ENCODE measurements at regions not wholly inside any gene's neighbourhood (a gene's known extent, or its start where the extent isn't known, plus 50 kb on each side); places are given as distances from the start of the nearest gene placed in this dataset.
"Not testable (repeated sequence)": the region's sequence is repeated elsewhere in the genome, so short reads cannot be mapped to it uniquely, and the experiment has no call there.

DNA sequence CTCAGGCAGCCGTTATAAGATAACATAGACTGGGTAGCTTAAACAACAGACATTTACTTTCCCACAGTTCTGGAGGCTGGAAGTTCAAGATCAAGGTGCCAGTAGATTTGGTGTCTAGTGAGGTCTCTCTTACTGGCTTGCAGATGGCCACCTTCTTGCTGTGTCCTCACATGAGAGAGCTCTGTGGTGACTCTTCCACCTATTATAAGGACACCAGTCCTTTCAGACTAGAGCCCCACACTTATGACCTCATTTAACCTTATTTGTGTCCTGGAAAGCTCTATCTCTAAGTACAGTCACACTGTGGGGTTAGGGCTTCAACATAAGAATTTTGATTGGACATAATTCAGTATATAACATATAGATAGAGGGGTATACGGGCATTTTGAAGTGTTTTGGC lies 245.0 kb downstream of the UTRN start:
- no peak overlapping the region for H3K18ac ChIP-seq (ENCODE audit: low read length)
- no peak overlapping the region for H3K4me3 ChIP-seq (ENCODE audit: low read length)
- H3K4ac ChIP-seq (ENCODE audit: low read depth, low read length): no peak overlapping the region
- H3K4me1 ChIP-seq (ENCODE audit: control insufficient read depth, low read depth, low read length): no peaks in the 10 kb centered on the region
- H3K23ac ChIP-seq (ENCODE audit: low read length): no peak overlapping the region
- no peak overlapping the region for H2AK5ac ChIP-seq (ENCODE audit: low read length)
- H4K5ac ChIP-seq (ENCODE audit: low read length): no peak overlapping the region
- no peak overlapping the region for H4K8ac ChIP-seq (ENCODE audit: low read depth, low read length)
- no CpG with 5 or more reads among the region's 2 CpGs for WGBS (ENCODE audit: extremely low coverage, insufficient coverage, low lambda C conversion rate)
- H3K27me3 ChIP-seq (ENCODE audit: insufficient read depth, low read length, poor library complexity): no peaks in the 10 kb centered on the region
- H3K56ac ChIP-seq (ENCODE audit: low read length): no peak overlapping the region
- H3K79me2 ChIP-seq (ENCODE audit: control insufficient read depth, insufficient read depth, low read length): no peaks in the 10 kb centered on the region
- H2BK15ac ChIP-seq (replicated peaks; ENCODE audit: low read depth): no peak overlapping the region
- no peak overlapping the region for H3K27ac ChIP-seq (ENCODE audit: low read depth, low read length)
- DNase-seq: no peak
- H2BK120ac ChIP-seq (ENCODE audit: low read depth, low read length): no peak overlapping the region
- H2BK5ac ChIP-seq (ENCODE audit: low read length): no peak overlapping the region
- no peaks in the 10 kb centered on the region for H3K79me1 ChIP-seq (ENCODE audit: low read length)
- no peaks in the 10 kb centered on the region for H3K36me3 ChIP-seq (ENCODE audit: control insufficient read depth, insufficient read depth, low read length)
- H3K9ac ChIP-seq (ENCODE audit: low read length): no peak overlapping the region
- H3K4me2 ChIP-seq (ENCODE audit: low read length): no peak overlapping the region

DNA sequence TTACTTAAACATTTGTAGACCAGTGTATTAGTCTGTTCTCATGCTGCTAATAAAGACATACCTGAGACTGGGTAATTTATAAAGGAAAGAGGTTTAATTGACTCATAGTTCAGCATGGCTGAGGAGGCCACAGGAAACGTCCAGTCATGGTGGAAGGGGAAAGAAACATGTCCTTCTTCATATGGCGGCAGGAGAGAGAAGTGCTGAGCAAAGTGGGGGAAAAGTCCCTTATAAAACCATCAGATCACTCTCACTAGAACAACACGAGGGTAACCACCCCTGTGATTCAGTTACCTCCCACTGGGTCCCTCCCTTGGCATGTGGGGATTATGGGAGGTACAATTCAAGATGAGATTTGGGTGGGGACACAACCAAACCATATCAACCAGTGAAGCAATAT lies 247.1 kb downstream of the UTRN start:
- not testable (repeated sequence) for H4K8ac ChIP-seq (ENCODE audit: low read depth, low read length); H3K18ac ChIP-seq (ENCODE audit: low read length); H3K79me1 ChIP-seq (ENCODE audit: low read length); H4K5ac ChIP-seq (ENCODE audit: low read length); H3K4ac ChIP-seq (ENCODE audit: low read depth, low read length); H2BK5ac ChIP-seq (ENCODE audit: low read length); H3K4me1 ChIP-seq (ENCODE audit: control insufficient read depth, low read depth, low read length); H3K4me3 ChIP-seq (ENCODE audit: low read length); H2AK5ac ChIP-seq (ENCODE audit: low read length); H2BK15ac ChIP-seq (replicated peaks; ENCODE audit: low read depth); H3K36me3 ChIP-seq (ENCODE audit: control insufficient read depth, insufficient read depth, low read length); H3K4me2 ChIP-seq (ENCODE audit: low read length); H2BK120ac ChIP-seq (ENCODE audit: low read depth, low read length); H3K56ac ChIP-seq (ENCODE audit: low read length); H3K23ac ChIP-seq (ENCODE audit: low read length); DNase-seq; H3K9ac ChIP-seq (ENCODE audit: low read length); H3K27me3 ChIP-seq (ENCODE audit: insufficient read depth, low read length, poor library complexity); H3K27ac ChIP-seq (ENCODE audit: low read depth, low read length); H3K79me2 ChIP-seq (ENCODE audit: control insufficient read depth, insufficient read depth, low read length)
- WGBS (ENCODE audit: extremely low coverage, insufficient coverage, low lambda C conversion rate): no CpG with 5 or more reads among the region's 3 CpGs

DNA sequence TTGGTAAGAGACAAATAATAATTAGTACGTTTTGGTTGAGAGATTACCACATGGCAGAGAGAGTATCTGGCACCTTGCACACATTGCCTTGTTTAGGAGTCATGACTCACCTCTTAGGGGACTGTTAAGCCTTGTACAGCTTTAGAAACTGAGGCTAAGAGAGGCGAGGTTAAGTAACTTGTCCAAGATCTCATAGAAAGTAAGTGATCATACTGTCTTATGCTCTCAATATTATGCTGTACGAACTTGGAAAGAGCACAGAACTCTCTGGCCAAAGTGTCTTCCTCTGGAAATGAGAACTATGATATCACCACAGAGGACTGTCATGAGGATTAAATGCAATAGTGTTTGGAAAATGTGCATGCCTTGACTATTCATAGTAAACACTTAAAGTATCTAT lies 249.0 kb downstream of the UTRN start:
- Histone ChIP-seq H3K36me3 (ENCODE audit: control insufficient read depth, insufficient read depth, low read length) (no peaks in the 10 kb centered on the region), H4K8ac (ENCODE audit: low read depth, low read length) (no peak overlapping the region), H3K4me3 (ENCODE audit: low read length) (no peak overlapping the region), H3K18ac (ENCODE audit: low read length) (no peak overlapping the region), H3K56ac (ENCODE audit: low read length) (no peak overlapping the region), H3K79me2 (ENCODE audit: control insufficient read depth, insufficient read depth, low read length) (no peaks in the 10 kb centered on the region), H2BK15ac (replicated peaks; ENCODE audit: low read depth) (no peak overlapping the region), H2BK5ac (ENCODE audit: low read length) (no peak overlapping the region), H3K79me1 (ENCODE audit: low read length) (no peaks in the 10 kb centered on the region), H3K27ac (ENCODE audit: low read depth, low read length) (no peak overlapping the region), H4K5ac (ENCODE audit: low read length) (no peak overlapping the region), H3K9ac (ENCODE audit: low read length) (no peak overlapping the region), H3K4me1 (ENCODE audit: control insufficient read depth, low read depth, low read length) (no peaks in the 10 kb centered on the region), H2AK5ac (ENCODE audit: low read length) (no peak overlapping the region), H3K23ac (ENCODE audit: low read length) (no peak overlapping the region), H3K4me2 (ENCODE audit: low read length) (no peak overlapping the region), H2BK120ac (ENCODE audit: low read depth, low read length) (no peak overlapping the region), H3K27me3 (ENCODE audit: insufficient read depth, low read length, poor library complexity) (no peaks in the 10 kb centered on the region), H3K4ac (ENCODE audit: low read depth, low read length) (no peak overlapping the region)
- DNase-seq: no peak
- WGBS (ENCODE audit: extremely low coverage, insufficient coverage, low lambda C conversion rate): no CpG with 5 or more reads among the region's 3 CpGs

DNA sequence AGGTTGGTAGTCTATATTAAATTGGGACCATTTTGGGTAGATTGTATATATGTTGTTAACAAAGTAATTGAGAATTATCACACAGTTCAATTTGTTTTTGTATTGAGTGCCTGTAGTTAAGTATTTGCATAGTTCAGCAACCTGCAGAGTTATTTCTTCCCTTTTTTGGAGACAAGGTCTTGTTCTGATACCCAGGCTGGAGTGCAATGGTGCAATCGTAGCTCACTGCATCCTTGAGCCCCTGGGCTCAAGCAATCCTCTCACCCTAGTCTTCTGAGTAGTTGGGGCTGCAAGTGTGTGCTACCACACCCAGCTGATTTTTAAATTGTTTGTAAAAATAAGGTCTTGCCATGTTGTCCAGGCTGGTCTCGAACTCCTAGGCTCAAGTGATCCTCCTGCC lies 250.5 kb downstream of the UTRN start:
- H2BK15ac ChIP-seq (replicated peaks; ENCODE audit: low read depth): no peak overlapping the region
- no peak overlapping the region for H3K56ac ChIP-seq (ENCODE audit: low read length)
- no peaks in the 10 kb centered on the region for H3K27me3 ChIP-seq (ENCODE audit: insufficient read depth, low read length, poor library complexity)
- no peak overlapping the region for H3K9ac ChIP-seq (ENCODE audit: low read length)
- no peak overlapping the region for H2BK120ac ChIP-seq (ENCODE audit: low read depth, low read length)
- no peak for DNase-seq
- H2BK5ac ChIP-seq (ENCODE audit: low read length): no peak overlapping the region
- no peak overlapping the region for H3K23ac ChIP-seq (ENCODE audit: low read length)
- no peak overlapping the region for H3K4me2 ChIP-seq (ENCODE audit: low read length)
- no peak overlapping the region for H3K4ac ChIP-seq (ENCODE audit: low read depth, low read length)
- H3K79me1 ChIP-seq (ENCODE audit: low read length): no peaks in the 10 kb centered on the region
- H4K8ac ChIP-seq (ENCODE audit: low read depth, low read length): no peak overlapping the region
- H3K18ac ChIP-seq (ENCODE audit: low read length): no peak overlapping the region
- no CpG with 5 or more reads among the region's 2 CpGs for WGBS (ENCODE audit: extremely low coverage, insufficient coverage, low lambda C conversion rate)
- H2AK5ac ChIP-seq (ENCODE audit: low read length): no peak overlapping the region
- H4K5ac ChIP-seq (ENCODE audit: low read length): no peak overlapping the region
- no peak overlapping the region for H3K4me3 ChIP-seq (ENCODE audit: low read length)
- H3K27ac ChIP-seq (ENCODE audit: low read depth, low read length): no peak overlapping the region
- no peaks in the 10 kb centered on the region for H3K4me1 ChIP-seq (ENCODE audit: control insufficient read depth, low read depth, low read length)
- no peaks in the 10 kb centered on the region for H3K79me2 ChIP-seq (ENCODE audit: control insufficient read depth, insufficient read depth, low read length)
- H3K36me3 ChIP-seq (ENCODE audit: control insufficient read depth, insufficient read depth, low read length): no peaks in the 10 kb centered on the region

DNA sequence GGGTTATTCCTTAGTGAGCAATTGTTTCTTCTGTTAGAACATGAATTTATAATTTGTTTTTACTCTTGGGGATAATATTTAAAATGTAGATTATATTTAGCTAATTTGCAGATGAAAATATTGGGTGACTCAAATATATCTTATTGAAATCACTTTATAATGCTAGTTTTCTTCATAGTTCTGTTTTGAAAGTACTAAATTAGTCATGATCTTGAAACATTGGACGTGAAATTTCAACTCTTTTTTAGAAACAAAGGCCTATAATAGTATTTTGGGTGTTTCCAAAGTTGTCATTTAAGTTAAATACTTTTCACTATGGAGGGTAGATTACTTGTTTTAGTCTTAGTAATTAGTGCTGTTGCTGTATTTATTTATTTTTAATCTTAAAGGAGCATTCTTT lies 250.9 kb downstream of the UTRN start:
- Histone ChIP-seq H3K79me1 (ENCODE audit: low read length) (no peaks in the 10 kb centered on the region), H4K5ac (ENCODE audit: low read length) (no peak overlapping the region), H3K36me3 (ENCODE audit: control insufficient read depth, insufficient read depth, low read length) (no peaks in the 10 kb centered on the region), H3K9ac (ENCODE audit: low read length) (no peak overlapping the region), H3K4me2 (ENCODE audit: low read length) (no peak overlapping the region), H2BK5ac (ENCODE audit: low read length) (no peak overlapping the region), H3K27ac (ENCODE audit: low read depth, low read length) (no peak overlapping the region), H3K79me2 (ENCODE audit: control insufficient read depth, insufficient read depth, low read length) (no peaks in the 10 kb centered on the region), H3K18ac (ENCODE audit: low read length) (no peak overlapping the region), H2BK15ac (replicated peaks; ENCODE audit: low read depth) (no peak overlapping the region), H2AK5ac (ENCODE audit: low read length) (no peak overlapping the region), H3K23ac (ENCODE audit: low read length) (no peak overlapping the region), H3K4me3 (ENCODE audit: low read length) (no peak overlapping the region), H4K8ac (ENCODE audit: low read depth, low read length) (no peak overlapping the region), H3K27me3 (ENCODE audit: insufficient read depth, low read length, poor library complexity) (no peaks in the 10 kb centered on the region), H3K4me1 (ENCODE audit: control insufficient read depth, low read depth, low read length) (no peaks in the 10 kb centered on the region), H2BK120ac (ENCODE audit: low read depth, low read length) (no peak overlapping the region), H3K56ac (ENCODE audit: low read length) (no peak overlapping the region), H3K4ac (ENCODE audit: low read depth, low read length) (no peak overlapping the region)
- WGBS (ENCODE audit: extremely low coverage, insufficient coverage, low lambda C conversion rate): no CpG with 5 or more reads among the region's 1 CpG
- no peak for DNase-seq

DNA sequence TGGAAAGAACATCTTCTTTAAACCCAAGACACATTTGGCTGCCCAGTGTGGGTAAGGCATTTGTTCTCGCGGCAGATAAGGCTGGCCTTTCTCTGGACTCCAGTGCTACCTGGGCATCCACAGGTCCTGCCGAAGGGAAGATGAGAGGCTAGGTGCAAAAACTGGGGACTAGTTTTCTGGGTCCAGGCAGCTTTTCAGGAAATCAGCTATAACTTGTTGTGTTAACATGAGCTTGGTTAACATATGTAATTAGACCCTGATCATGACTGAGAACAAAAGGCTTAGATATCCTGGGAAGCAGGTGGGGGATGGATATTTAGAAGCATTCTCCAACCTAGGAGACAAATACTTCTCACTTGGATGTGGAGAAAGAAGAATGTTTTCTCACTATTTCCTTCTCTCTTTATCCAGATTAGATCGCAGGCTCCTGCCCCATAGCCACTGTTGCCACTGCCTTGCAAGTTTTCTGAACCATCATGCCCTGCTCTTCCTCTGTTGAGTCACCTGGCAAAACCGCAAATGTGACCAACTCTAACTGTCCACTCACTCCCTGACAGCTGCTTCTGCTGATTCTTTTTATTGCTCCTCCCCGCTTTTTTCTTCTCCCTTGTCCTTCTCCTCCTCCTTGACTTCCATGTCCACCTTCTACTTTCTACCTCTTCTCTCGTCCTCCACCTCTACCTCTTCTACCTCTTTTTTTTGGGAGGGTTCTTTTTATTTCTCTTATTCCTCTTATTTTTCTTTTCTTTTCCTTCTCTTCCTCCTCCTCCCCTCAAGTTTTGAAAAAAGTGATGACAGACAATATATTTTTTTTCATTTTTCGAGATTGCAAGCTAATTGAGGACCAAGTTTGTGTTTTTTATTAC lies 258.1 kb downstream of the UTRN start:
- Histone ChIP-seq H3K4me2 (ENCODE audit: low read length) (no peak overlapping the region), H2BK15ac (replicated peaks; ENCODE audit: low read depth) (no peak overlapping the region), H2BK120ac (ENCODE audit: low read depth, low read length) (no peak overlapping the region), H3K36me3 (ENCODE audit: control insufficient read depth, insufficient read depth, low read length) (no peaks in the 10 kb centered on the region), H3K4me1 (ENCODE audit: control insufficient read depth, low read depth, low read length) (peaks cover 9% of the 10 kb centered on the region), H3K18ac (ENCODE audit: low read length) (no peak overlapping the region), H3K23ac (ENCODE audit: low read length) (no peak overlapping the region), H3K27ac (ENCODE audit: low read depth, low read length) (no peak overlapping the region), H3K56ac (ENCODE audit: low read length) (no peak overlapping the region), H4K5ac (ENCODE audit: low read length) (no peak overlapping the region), H3K9ac (ENCODE audit: low read length) (no peak overlapping the region), H3K79me2 (ENCODE audit: control insufficient read depth, insufficient read depth, low read length) (no peaks in the 10 kb centered on the region), H2BK5ac (ENCODE audit: low read length) (no peak overlapping the region), H2AK5ac (ENCODE audit: low read length) (no peak overlapping the region), H4K8ac (ENCODE audit: low read depth, low read length) (no peak overlapping the region), H3K79me1 (ENCODE audit: low read length) (no peaks in the 10 kb centered on the region), H3K4ac (ENCODE audit: low read depth, low read length) (no peak overlapping the region), H3K27me3 (ENCODE audit: insufficient read depth, low read length, poor library complexity) (no peaks in the 10 kb centered on the region), H3K4me3 (ENCODE audit: low read length) (no peak overlapping the region)
- no CpG with 5 or more reads among the region's 8 CpGs for WGBS (ENCODE audit: extremely low coverage, insufficient coverage, low lambda C conversion rate)
- peak; percentile 69 for DNase-seq
